ENCODE measurements at regions not wholly inside any gene's neighbourhood (a gene's known extent, or its start where the extent isn't known, plus 50 kb on each side); places are given as distances from the start of the nearest gene placed in this dataset.

GRCh38 chr2:196473617-196474016 is 165.9 kb upstream of the CCDC150 start:
- TF ChIP-seq GATA2 (IDR thresholded peaks at IDR 0.05; ENCODE audit: low read depth, low read length): no peak
- TF ChIP-seq GATA3 (IDR thresholded peaks at IDR 0.05; ENCODE audit: low read depth, low read length): no peak

Measured in SH-SY5Y (cell line).